B cell (primary cell): ENCODE measurements at regions not wholly inside any gene's neighbourhood (a gene's known extent, or its start where the extent isn't known, plus 50 kb on each side); places are given as distances from the start of the nearest gene placed in this dataset.

Source experiments
- CTCF ChIP-seq: fragments of 200-600 bp; IDR thresholded peaks from one replicate; pipeline ENCODE4 v1.8.0; 2022; ENCODE audit warnings: antibody characterized with exemption, mild to moderate bottlenecking
- EZH2 ChIP-seq: IDR thresholded peaks from 2 replicates; pipeline ENCODE4 v1.6.1; 2012; ENCODE audit warnings: borderline replicate concordance, low read depth, mild to moderate bottlenecking, moderate library complexity, low read length; ENCODE audit not compliant: insufficient read depth, poor library complexity, severe bottlenecking

- TF ChIP-seq CTCF (no peak), EZH2 (no peak)
Measured at GRCh38 chr2:175576875-175577274, 395.4 kb upstream of the ATP5MC3 start.
